ENCODE measurements at regions not wholly inside any gene's neighbourhood (a gene's known extent, or its start where the extent isn't known, plus 50 kb on each side); places are given as distances from the start of the nearest gene placed in this dataset.

DNA sequence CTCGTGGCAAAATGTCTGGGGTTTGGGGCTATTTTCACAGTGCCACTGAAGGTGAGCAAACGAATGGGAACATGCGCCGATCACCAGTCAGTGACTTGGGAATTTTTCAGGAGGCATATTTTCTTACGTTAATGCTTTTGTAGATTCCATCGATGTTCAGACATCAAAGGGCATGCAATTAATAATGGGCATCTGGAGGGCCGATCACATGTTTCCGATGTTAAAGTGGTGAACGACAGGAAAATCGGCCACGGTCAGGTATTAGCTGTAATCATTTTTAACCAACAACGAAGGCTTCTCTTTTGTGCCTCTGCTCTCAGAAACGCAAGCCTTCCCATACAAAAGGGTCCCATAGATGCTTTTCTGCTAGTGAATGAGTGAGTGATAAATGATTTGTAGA lies 155.0 kb upstream of the PITX1 start:
- 84 to 91% methylated on average over 13 of the region's 13 CpGs for WGBS, 2 donors
- Histone ChIP-seq H3K4me3 (no peak overlapping the region), H3K27ac (no peak overlapping the region), H3K27me3 (peaks cover 0 to 30% of the 10 kb centered on the region in 2 donors), H3K9me3 (no peaks in the 10 kb centered on the region), H3K36me3 (no peaks in the 10 kb centered on the region), H3K4me1 (peaks cover 0 to 15% (median 5%) of the 10 kb centered on the region in 4 donors)
- TF ChIP-seq POLR2A (IDR thresholded peaks at IDR 0.05) = no peak
- TF ChIP-seq, protein P1, sequence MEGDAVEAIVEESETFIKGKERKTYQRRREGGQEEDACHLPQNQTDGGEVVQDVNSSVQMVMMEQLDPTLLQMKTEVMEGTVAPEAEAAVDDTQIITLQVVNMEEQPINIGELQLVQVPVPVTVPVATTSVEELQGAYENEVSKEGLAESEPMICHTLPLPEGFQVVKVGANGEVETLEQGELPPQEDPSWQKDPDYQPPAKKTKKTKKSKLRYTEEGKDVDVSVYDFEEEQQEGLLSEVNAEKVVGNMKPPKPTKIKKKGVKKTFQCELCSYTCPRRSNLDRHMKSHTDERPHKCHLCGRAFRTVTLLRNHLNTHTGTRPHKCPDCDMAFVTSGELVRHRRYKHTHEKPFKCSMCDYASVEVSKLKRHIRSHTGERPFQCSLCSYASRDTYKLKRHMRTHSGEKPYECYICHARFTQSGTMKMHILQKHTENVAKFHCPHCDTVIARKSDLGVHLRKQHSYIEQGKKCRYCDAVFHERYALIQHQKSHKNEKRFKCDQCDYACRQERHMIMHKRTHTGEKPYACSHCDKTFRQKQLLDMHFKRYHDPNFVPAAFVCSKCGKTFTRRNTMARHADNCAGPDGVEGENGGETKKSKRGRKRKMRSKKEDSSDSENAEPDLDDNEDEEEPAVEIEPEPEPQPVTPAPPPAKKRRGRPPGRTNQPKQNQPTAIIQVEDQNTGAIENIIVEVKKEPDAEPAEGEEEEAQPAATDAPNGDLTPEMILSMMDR (IDR thresholded peaks at IDR 0.05) = no peak
- TF ChIP-seq EP300 (IDR thresholded peaks at IDR 0.05) = no peak
- DNase-seq (ENCODE audit: low spot score in 2 of 2) = no peak

DNA sequence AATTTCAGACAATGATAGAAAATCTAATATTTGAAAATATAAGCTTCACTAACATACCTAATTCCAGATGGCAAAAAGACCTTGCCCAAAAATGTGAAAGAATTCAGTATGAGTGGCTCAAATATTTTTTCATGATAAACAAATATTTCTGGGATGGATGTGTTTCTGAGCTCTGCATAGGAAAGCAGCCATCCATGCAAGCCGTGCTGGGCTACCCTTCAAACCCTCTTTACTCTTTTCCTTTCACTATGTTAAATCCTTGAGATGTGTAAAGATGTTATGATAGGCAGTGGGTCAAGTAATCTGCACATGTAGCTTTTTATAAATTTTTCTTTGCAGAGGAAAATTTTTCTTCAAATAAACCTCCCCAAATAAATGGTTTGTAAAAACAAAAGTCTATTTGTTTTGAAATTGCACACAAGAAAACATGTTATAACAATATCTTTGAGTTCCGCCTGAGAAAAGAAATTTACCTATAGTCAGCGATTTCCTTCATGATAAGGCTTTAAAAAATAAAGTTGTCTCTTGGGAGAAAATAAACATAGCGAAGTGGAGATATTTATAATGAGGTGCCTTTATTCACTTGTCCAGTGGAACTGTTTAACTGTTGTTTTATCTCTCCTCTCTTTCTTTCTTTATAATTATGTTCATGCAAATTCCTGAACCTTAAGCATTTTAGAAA lies 154.3 kb upstream of the PITX1 start:
- Histone ChIP-seq H3K4me1 (peaks cover 0 to 15% (median 5%) of the 10 kb centered on the region in 4 donors), H3K27me3 (peaks cover 0 to 30% of the 10 kb centered on the region in 2 donors), H3K27ac (no peak overlapping the region), H3K36me3 (no peaks in the 10 kb centered on the region), H3K9me3 (no peaks in the 10 kb centered on the region), H3K4me3 (no peak overlapping the region)
- WGBS, 2 donors = 74 to 78% methylated on average over 4 of the region's 4 CpGs
- no peak for DNase-seq (ENCODE audit: low spot score in 2 of 2)
- TF ChIP-seq EP300 (IDR thresholded peaks at IDR 0.05) (no peak), POLR2A (IDR thresholded peaks at IDR 0.05) (no peak)
- TF ChIP-seq, protein P1 (IDR thresholded peaks at IDR 0.05) = no peak

DNA sequence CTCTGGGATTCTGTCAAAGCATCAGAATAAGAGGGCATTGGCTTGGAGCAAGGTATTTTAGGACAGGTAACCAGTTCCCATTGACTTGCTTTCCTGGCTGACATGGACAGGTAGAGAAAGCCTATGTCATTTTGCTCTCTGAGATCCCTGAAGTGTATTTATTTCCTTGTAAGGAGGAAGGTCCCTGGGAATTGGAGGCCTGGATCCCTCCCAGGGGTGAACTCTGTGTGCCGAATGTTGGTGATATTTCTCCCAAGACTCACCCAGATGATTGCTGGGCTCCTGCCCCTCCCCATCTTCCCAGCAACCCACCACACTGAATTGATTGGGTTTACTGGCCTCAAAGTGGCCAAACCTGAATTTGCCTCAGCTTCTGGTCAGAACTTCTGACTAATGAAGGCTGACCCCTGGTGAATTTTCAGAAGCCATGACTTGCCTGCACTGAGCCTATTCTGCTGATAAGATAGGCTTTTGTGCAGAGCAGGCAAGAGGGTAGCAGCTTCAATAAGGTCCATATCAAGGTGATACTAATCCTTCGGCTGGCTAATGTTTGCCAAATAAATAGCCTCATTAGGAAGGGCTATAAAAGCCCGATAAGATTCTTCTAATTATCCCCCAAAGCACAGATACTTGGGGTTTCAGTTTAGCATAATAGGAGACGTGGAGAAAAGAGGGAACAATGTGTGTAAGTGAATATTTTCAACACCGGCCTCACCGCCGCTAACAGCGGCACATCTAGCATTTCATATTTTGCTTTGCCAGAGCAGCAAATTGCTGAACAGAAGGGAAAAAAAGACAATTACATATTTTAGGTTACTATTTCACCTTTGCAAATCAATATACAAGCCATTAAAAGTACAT lies 152.9 kb upstream of the PITX1 start:
- Histone ChIP-seq H3K27me3 (peaks cover 0 to 22% of the 10 kb centered on the region in 2 donors), H3K27ac (no peak overlapping the region), H3K4me1 (peaks cover 0 to 15% (median 5%) of the 10 kb centered on the region in 4 donors), H3K36me3 (no peaks in the 10 kb centered on the region), H3K9me3 (no peaks in the 10 kb centered on the region), H3K4me3 (no peak overlapping the region)
- TF ChIP-seq EP300 (IDR thresholded peaks at IDR 0.05) = no peak
- TF ChIP-seq, protein P1 (IDR thresholded peaks at IDR 0.05) = no peak
- no peak for DNase-seq (ENCODE audit: low spot score in 2 of 2)
- 85 to 86% methylated on average over 8 of the region's 8 CpGs for WGBS, 2 donors

DNA sequence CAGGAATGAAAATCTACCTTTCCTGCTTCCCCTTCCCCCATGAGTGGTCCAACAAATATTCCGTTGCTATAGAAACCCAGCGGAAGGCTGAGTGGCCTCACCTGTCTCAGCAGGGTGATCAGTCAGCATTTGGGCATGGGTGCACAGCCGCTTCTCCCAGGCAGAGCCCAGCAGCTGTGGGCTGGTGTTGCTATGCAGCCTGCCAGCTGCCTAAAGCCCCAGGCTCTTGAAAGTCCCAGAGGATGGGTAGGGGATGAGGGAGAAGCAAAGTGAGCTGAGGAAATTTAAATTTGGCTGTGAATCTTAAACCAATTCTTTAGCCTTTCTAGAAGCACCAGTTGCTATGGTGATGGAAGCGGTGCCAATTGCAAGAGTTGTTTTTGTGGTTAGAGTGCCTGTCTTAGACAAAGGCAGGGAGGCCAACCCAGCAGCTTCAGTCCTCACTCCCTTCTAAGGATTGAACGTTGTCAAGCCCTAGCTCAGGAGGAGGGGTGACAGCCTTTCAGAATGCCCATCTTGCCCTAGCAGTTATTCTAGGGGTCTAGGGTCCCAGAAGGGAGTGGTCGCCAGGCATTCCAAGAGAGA lies 151.5 kb upstream of the PITX1 start:
- 77 to 78% methylated on average over 6 of the region's 6 CpGs for WGBS, 2 donors
- H3K9me3 ChIP-seq = no peaks in the 10 kb centered on the region
- no peak overlapping the region for H3K4me3 ChIP-seq
- peaks cover 0 to 3% (median 0%) of the 10 kb centered on the region in 4 donors for H3K4me1 ChIP-seq
- peaks cover 0 to 11% of the 10 kb centered on the region in 2 donors for H3K27me3 ChIP-seq
- DNase-seq (ENCODE audit: low spot score in 2 of 2) = no peak
- TF ChIP-seq, protein P1 (IDR thresholded peaks at IDR 0.05) = no peak
- TF ChIP-seq EP300 (IDR thresholded peaks at IDR 0.05) = no peak
- TF ChIP-seq POLR2A (IDR thresholded peaks at IDR 0.05) = no peak
- no peaks in the 10 kb centered on the region for H3K36me3 ChIP-seq
- no peak overlapping the region for H3K27ac ChIP-seq

DNA sequence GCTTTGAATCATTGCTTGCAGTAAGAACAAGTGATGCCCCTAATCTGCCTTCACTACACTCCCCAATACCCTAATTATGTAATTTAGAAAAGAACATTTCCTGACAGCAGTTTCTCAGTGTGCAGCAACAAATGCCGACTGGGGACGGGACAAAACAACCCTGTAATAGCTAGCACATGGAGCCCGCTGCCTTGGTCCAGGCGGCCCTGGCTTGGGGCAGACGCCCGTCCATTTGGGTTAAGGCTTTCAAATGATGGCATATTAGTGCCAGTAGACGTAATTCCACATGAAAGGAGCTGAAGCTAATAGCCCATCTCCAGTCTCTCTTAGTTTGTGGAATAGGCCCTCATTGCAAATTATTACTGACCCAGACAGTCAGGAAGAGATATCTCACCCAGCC lies 150.6 kb upstream of the PITX1 start:
- Histone ChIP-seq H3K4me3 (no peak overlapping the region), H3K4me1 (peaks cover 0 to 2% (median 0%) of the 10 kb centered on the region in 4 donors), H3K27ac (no peak overlapping the region), H3K9me3 (no peaks in the 10 kb centered on the region), H3K27me3 (peaks cover 0 to 5% of the 10 kb centered on the region in 2 donors), H3K36me3 (no peaks in the 10 kb centered on the region)
- no peak for TF ChIP-seq EP300 (IDR thresholded peaks at IDR 0.05)
- no peak for TF ChIP-seq POLR2A (IDR thresholded peaks at IDR 0.05)
- TF ChIP-seq, protein P1 (IDR thresholded peaks at IDR 0.05) = no peak
- no peak for DNase-seq (ENCODE audit: low spot score in 2 of 2)
- 88 to 91% methylated on average over 7 of the region's 7 CpGs for WGBS, 2 donors
